Neural cell (in vitro differentiated cells): ENCODE measurements at regions not wholly inside any gene's neighbourhood (a gene's known extent, or its start where the extent isn't known, plus 50 kb on each side); places are given as distances from the start of the nearest gene placed in this dataset.

ENCODE experiments used
- H2AFZ ChIP-seq: fragments of 200-600, 300-800 bp; sonication (generic), shearing (Covaris generic); 2 replicates; pipeline ENCODE4 v1.6.0; 2014; ENCODE audit warnings: low read depth, mild to moderate bottlenecking, antibody characterized with exemption, low read length, moderate library complexity
- H3F3A ChIP-seq: fragments of 200-600 bp; shearing (Covaris generic); 2 replicates; pipeline ENCODE4 v1.6.1; 2016; ENCODE audit warnings: mild to moderate bottlenecking, moderate library complexity, mixed read lengths, antibody characterized with exemption, low read length; ENCODE audit not compliant: insufficient read depth, poor library complexity, severe bottlenecking
- H3K27ac ChIP-seq: fragments of 200-600, 300-800 bp; sonication (generic), shearing (Covaris generic); 2 replicates; pipeline ENCODE4 v1.5.1; 2014; ENCODE audit warnings: mild to moderate bottlenecking, low read length, moderate library complexity
- H3K27me3 ChIP-seq: fragments of 300-800, 200-600 bp; sonication (generic), shearing (Covaris generic); 2 replicates; pipeline ENCODE4 v1.6.0; 2014; ENCODE audit warnings: mild to moderate bottlenecking, low read depth, low read length, moderate library complexity; ENCODE audit not compliant: insufficient read depth
- H3K36me3 ChIP-seq: fragments of 300-800, 200-600 bp; sonication (generic), shearing (Covaris generic); 2 replicates; pipeline ENCODE4 v1.5.1; 2014; ENCODE audit warnings: mild to moderate bottlenecking, antibody characterized with exemption, low read length, moderate library complexity; ENCODE audit not compliant: insufficient read depth
- H3K4me2 ChIP-seq: fragments of 300-800, 200-600 bp; sonication (generic), shearing (Covaris generic); 2 replicates; pipeline ENCODE4 v1.6.0; 2014; ENCODE audit warnings: mild to moderate bottlenecking, low read length
- H3K4me3 ChIP-seq: fragments of 300-800, 200-600 bp; sonication (generic), shearing (Covaris generic); 2 replicates; pipeline ENCODE4 v1.5.1; 2014; ENCODE audit warnings: mild to moderate bottlenecking, low read length, moderate library complexity
- H3K79me2 ChIP-seq: fragments of 200-600 bp; shearing (Covaris generic); replicated peaks from 2 replicates; pipeline ENCODE4 v1.6.0; 2014; ENCODE audit warnings: mild to moderate bottlenecking, low read length, moderate library complexity; ENCODE audit not compliant: insufficient read depth
- H3K9ac ChIP-seq: fragments of 300-800, 200-600 bp; sonication (generic), shearing (Covaris generic); 2 replicates; pipeline ENCODE4 v1.6.1; 2016; ENCODE audit warnings: mild to moderate bottlenecking, low read length, mixed read lengths
- H3K9me2 ChIP-seq: fragments of 200-600 bp; shearing (Covaris generic); 2 replicates; pipeline ENCODE4 v1.6.1; 2016; ENCODE audit warnings: mild to moderate bottlenecking, low read length, mixed read lengths; ENCODE audit not compliant: insufficient read depth
- H3K9me3 ChIP-seq: fragments of 200-600, 300-800 bp; sonication (generic), shearing (Covaris generic); 2 replicates; pipeline ENCODE4 v1.6.1; 2016; ENCODE audit warnings: mild to moderate bottlenecking, mixed run types, low read length, moderate library complexity, mixed read lengths
- H4K20me1 ChIP-seq: fragments of 200-600 bp; shearing (Covaris generic); 2 replicates; pipeline ENCODE4 v1.6.1; 2016; ENCODE audit warnings: mild to moderate bottlenecking, mixed run types; ENCODE audit not compliant: insufficient read depth
- EP300 ChIP-seq: fragments of 450-650 bp; conservative IDR thresholded peaks from 2 replicates; pipeline ENCODE4 v1.6.1; 2014; ENCODE audit warnings: antibody characterized with exemption, mild to moderate bottlenecking, moderate library complexity; ENCODE audit not compliant: poor library complexity, severe bottlenecking
- EZH2 ChIP-seq: fragments of 200-600, 300-800 bp; shearing (Covaris generic), sonication (generic); IDR thresholded peaks from 2 replicates; pipeline ENCODE4 v1.6.1; 2014; ENCODE audit warnings: antibody characterized with exemption, low read length, borderline replicate concordance, mild to moderate bottlenecking; ENCODE audit not compliant: insufficient read depth, poor library complexity, severe bottlenecking
- MXI1 ChIP-seq: fragments of 450-650 bp; conservative IDR thresholded peaks from 2 replicates; pipeline ENCODE4 v1.6.1; 2014; ENCODE audit warnings: antibody characterized with exemption, mild to moderate bottlenecking; ENCODE audit not compliant: poor library complexity, severe bottlenecking
- POLR2AphosphoS5 ChIP-seq: IDR thresholded peaks from 2 replicates; pipeline ENCODE4 v1.6.1; 2012
- RAD21 ChIP-seq: fragments of 450-650 bp; conservative IDR thresholded peaks from 2 replicates; pipeline ENCODE4 v1.6.1; 2014; ENCODE audit warnings: antibody characterized with exemption, mild to moderate bottlenecking, moderate library complexity
- REST ChIP-seq: IDR thresholded peaks from 2 replicates; pipeline ENCODE4 v1.6.1; 2012; ENCODE audit warnings: borderline replicate concordance
- SMC3 ChIP-seq: fragments of 450-650 bp; conservative IDR thresholded peaks from 2 replicates; pipeline ENCODE4 v1.6.1; 2014; ENCODE audit warnings: antibody characterized with exemption, mild to moderate bottlenecking, moderate library complexity; ENCODE audit not compliant: poor library complexity
- TAF1 ChIP-seq: IDR thresholded peaks from 2 replicates; pipeline ENCODE4 v1.6.1; 2012; ENCODE audit warnings: low read depth
- TF ChIP-seq, protein P1 (sequence below): fragments of 450-650 bp; IDR thresholded peaks from 2 replicates; pipeline ENCODE4 v1.5.1; 2014; ENCODE audit warnings: antibody characterized with exemption, mild to moderate bottlenecking, moderate library complexity; ENCODE audit not compliant: poor library complexity, severe bottlenecking

- no peaks in the 10 kb centered on the region for H3F3A ChIP-seq
- H3K36me3 ChIP-seq: no peaks in the 10 kb centered on the region
- H2AFZ ChIP-seq: no peak overlapping the region
- H3K4me2 ChIP-seq: no peak overlapping the region
- no peaks in the 10 kb centered on the region for H3K27me3 ChIP-seq
- H3K9me3 ChIP-seq: no peaks in the 10 kb centered on the region
- TF ChIP-seq POLR2AphosphoS5 (no peak), EP300 (no peak), TAF1 (no peak), SMC3 (no peak), RAD21 (no peak), REST (no peak), EZH2 (no peak), MXI1 (no peak)
- TF ChIP-seq, protein P1, sequence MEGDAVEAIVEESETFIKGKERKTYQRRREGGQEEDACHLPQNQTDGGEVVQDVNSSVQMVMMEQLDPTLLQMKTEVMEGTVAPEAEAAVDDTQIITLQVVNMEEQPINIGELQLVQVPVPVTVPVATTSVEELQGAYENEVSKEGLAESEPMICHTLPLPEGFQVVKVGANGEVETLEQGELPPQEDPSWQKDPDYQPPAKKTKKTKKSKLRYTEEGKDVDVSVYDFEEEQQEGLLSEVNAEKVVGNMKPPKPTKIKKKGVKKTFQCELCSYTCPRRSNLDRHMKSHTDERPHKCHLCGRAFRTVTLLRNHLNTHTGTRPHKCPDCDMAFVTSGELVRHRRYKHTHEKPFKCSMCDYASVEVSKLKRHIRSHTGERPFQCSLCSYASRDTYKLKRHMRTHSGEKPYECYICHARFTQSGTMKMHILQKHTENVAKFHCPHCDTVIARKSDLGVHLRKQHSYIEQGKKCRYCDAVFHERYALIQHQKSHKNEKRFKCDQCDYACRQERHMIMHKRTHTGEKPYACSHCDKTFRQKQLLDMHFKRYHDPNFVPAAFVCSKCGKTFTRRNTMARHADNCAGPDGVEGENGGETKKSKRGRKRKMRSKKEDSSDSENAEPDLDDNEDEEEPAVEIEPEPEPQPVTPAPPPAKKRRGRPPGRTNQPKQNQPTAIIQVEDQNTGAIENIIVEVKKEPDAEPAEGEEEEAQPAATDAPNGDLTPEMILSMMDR: no peak
- no peaks in the 10 kb centered on the region for H3K9me2 ChIP-seq
- H3K27ac ChIP-seq: no peak overlapping the region
- no peaks in the 10 kb centered on the region for H4K20me1 ChIP-seq
- no peak overlapping the region for H3K9ac ChIP-seq
- H3K79me2 ChIP-seq: no peaks in the 10 kb centered on the region
- no peak overlapping the region for H3K4me3 ChIP-seq
These were observed 60.0 kb upstream of the SLC35B4 start for GRCh38 chr7:134376693-134377092.

DNA sequence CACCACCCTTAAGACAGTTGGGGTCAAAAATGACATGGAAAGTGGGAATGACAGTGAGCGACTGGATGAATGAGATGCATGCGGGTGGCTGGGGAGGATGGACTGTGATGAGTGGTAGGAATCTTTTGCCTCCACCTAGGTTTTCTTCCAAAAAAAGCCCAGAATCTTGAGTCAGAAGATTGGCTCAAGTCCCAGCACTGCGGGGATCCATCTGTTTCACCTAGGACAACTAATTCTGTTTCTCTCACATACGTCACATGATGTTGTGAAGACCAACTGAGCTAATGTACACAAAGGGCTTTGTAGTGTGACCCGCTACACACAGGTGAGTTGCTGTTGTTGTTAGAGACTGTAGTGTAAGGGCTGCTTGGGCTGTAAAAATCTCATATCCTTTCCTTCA, 58.5 kb upstream of the SLC35B4 start:
- H3K9ac ChIP-seq: no peak overlapping the region
- no peaks in the 10 kb centered on the region for H4K20me1 ChIP-seq
- no peaks in the 10 kb centered on the region for H3K36me3 ChIP-seq
- no peak overlapping the region for H2AFZ ChIP-seq
- H3K4me3 ChIP-seq: no peak overlapping the region
- H3K9me3 ChIP-seq: no peaks in the 10 kb centered on the region
- H3K9me2 ChIP-seq: no peaks in the 10 kb centered on the region
- no peak overlapping the region for H3K4me2 ChIP-seq
- H3K79me2 ChIP-seq: no peaks in the 10 kb centered on the region
- no peak overlapping the region for H3K27ac ChIP-seq
- no peaks in the 10 kb centered on the region for H3K27me3 ChIP-seq
- TF ChIP-seq TAF1: no peak
- TF ChIP-seq SMC3: no peak
- no peak for TF ChIP-seq EZH2
- TF ChIP-seq REST: no peak
- no peak for TF ChIP-seq RAD21
- TF ChIP-seq POLR2AphosphoS5: no peak
- no peak for TF ChIP-seq EP300
- TF ChIP-seq, protein P1: no peak
- TF ChIP-seq MXI1: no peak
- H3F3A ChIP-seq: no peaks in the 10 kb centered on the region
